A673 (cell line): ENCODE measurements at regions not wholly inside any gene's neighbourhood (a gene's known extent, or its start where the extent isn't known, plus 50 kb on each side); places are given as distances from the start of the nearest gene placed in this dataset.
"Not testable (repeated sequence)": the region's sequence is repeated elsewhere in the genome, so short reads cannot be mapped to it uniquely, and the experiment has no call there.

Source experiments
- BruUV-seq: library from RNA; stranded (reverse); fragments of 400-500 nt; replicated peaks from 2 replicates; lab custom pipeline; 2021; lab: Mats Ljungman, UMichigan
- CTCF ChIA-PET: fragments of 300-600 bp; sonication (Branson Sonifier 250); formaldehyde crosslinking; loops from one replicate; lab custom pipeline; 2022; ENCODE audit warnings: antibody characterized with exemption; lab: Charles Lee
- POLR2A ChIA-PET: fragments of 300-600 bp; sonication (Branson Sonifier 250); formaldehyde crosslinking; loops from one replicate; lab custom pipeline; 2022; ENCODE audit warnings: antibody characterized with exemption; ENCODE audit not compliant: low non-redundant PET; lab: Charles Lee
- DNase-seq: peaks from one replicate; pipeline ENCODE4 v3.0.0-alpha.2; 2015; ENCODE audit warnings: low spot score
- H3K27ac ChIP-seq: fragments of 200-600 bp; sonication (generic); 2 replicates; pipeline ENCODE4 v1.5.1; 2016; ENCODE audit warnings: mixed run types, low read depth, mild to moderate bottlenecking, mixed read lengths, antibody characterized with exemption, low read length; ENCODE audit not compliant: poor library complexity, severe bottlenecking
- H3K27me3 ChIP-seq: fragments of 200-600 bp; sonication (generic); replicated peaks from 2 replicates; pipeline ENCODE4 v1.6.1; 2017; ENCODE audit warnings: mixed run types, low read depth, mild to moderate bottlenecking, mixed read lengths, antibody characterized with exemption, low read length; ENCODE audit not compliant: insufficient read depth, poor library complexity
- H3K36me3 ChIP-seq: fragments of 200-600 bp; sonication (generic); 2 replicates; pipeline ENCODE4 v1.6.1; 2016; ENCODE audit warnings: mixed run types, mild to moderate bottlenecking, mixed read lengths, antibody characterized with exemption, low read length; ENCODE audit not compliant: insufficient read depth, poor library complexity, severe bottlenecking
- H3K4me1 ChIP-seq: fragments of 200-600 bp; sonication (generic); 2 replicates; pipeline ENCODE4 v1.6.1; 2017; ENCODE audit warnings: mixed run types, mild to moderate bottlenecking, mixed read lengths, antibody characterized with exemption, low read length; ENCODE audit not compliant: insufficient read depth, poor library complexity, severe bottlenecking
- H3K4me3 ChIP-seq: fragments of 200-600 bp; sonication (generic); 2 replicates; pipeline ENCODE4 v1.5.1; 2016; ENCODE audit warnings: low read depth, mixed run types, mild to moderate bottlenecking, mixed read lengths, low read length; ENCODE audit not compliant: poor library complexity, severe bottlenecking
- H3K9me3 ChIP-seq: fragments of 200-600 bp; sonication (generic); 2 replicates; pipeline ENCODE4 v1.6.1; 2016; ENCODE audit warnings: mixed run types, low read depth, mild to moderate bottlenecking, mixed read lengths, antibody characterized with exemption, low read length; ENCODE audit not compliant: poor library complexity, severe bottlenecking
- EZH2 ChIP-seq: fragments of 200-600 bp; sonication (generic); IDR thresholded peaks from 2 replicates; pipeline ENCODE4 v1.6.1; 2017; ENCODE audit warnings: borderline replicate concordance, low read depth, mild to moderate bottlenecking, mixed read lengths, antibody characterized with exemption, low read length; ENCODE audit not compliant: poor library complexity, severe bottlenecking
- intact Hi-C: fragments of 100-400 bp; cut with micrococcal nuclease; formaldehyde crosslinking; loops from one replicate; pipeline ENCODE4 v1.10.0; 2022; ENCODE audit not compliant: unreplicated experiment
- TF ChIP-seq, protein P1 (sequence below): fragments of 300-800, 200-600 bp; sonication (generic); conservative IDR thresholded peaks from 2 replicates; pipeline ENCODE4 v1.5.1; 2017; ENCODE audit warnings: low read depth, mild to moderate bottlenecking, antibody characterized with exemption, low read length, moderate library complexity, mixed read lengths

- H3K36me3 ChIP-seq: no peaks in the 10 kb centered on the region
- intact Hi-C loops: no loop called here
- TF ChIP-seq, protein P1, sequence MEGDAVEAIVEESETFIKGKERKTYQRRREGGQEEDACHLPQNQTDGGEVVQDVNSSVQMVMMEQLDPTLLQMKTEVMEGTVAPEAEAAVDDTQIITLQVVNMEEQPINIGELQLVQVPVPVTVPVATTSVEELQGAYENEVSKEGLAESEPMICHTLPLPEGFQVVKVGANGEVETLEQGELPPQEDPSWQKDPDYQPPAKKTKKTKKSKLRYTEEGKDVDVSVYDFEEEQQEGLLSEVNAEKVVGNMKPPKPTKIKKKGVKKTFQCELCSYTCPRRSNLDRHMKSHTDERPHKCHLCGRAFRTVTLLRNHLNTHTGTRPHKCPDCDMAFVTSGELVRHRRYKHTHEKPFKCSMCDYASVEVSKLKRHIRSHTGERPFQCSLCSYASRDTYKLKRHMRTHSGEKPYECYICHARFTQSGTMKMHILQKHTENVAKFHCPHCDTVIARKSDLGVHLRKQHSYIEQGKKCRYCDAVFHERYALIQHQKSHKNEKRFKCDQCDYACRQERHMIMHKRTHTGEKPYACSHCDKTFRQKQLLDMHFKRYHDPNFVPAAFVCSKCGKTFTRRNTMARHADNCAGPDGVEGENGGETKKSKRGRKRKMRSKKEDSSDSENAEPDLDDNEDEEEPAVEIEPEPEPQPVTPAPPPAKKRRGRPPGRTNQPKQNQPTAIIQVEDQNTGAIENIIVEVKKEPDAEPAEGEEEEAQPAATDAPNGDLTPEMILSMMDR: no peak
- TF ChIP-seq EZH2: no peak
- no peak for DNase-seq
- no peaks in the 10 kb centered on the region for H3K9me3 ChIP-seq
- CTCF ChIA-PET: no interaction called here
- H3K27me3 ChIP-seq: no peaks in the 10 kb centered on the region
- no peaks in the 10 kb centered on the region for H3K4me1 ChIP-seq
- no peak overlapping the region for H3K4me3 ChIP-seq
- POLR2A ChIA-PET: no interaction called here
- no TSS peak for BruUV-seq
- no peak overlapping the region for H3K27ac ChIP-seq
Observed at GRCh38 chr2:17355608-17356329, 162.5 kb downstream of the RAD51AP2 start.

DNA sequence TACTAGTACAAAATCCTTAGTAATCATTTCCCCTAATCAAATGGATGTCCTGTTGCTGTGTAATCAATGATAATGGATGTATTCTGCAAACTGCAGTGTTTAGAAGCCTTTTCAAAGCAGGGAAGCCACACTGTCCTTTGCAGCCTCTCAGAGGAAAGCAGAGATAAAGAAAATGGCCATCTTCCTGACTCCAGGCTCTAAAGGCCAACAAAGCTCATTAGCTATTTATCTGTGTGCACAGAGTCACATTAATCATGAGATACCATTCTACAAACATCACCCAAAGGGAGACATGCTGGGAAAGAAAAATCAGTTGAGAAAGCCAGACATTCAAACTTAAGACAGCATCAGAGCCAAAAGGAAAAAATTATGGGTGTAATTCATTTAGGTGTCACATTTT is 165.0 kb downstream of the RAD51AP2 start:
- Histone ChIP-seq H3K4me1 (no peaks in the 10 kb centered on the region), H3K27me3 (no peaks in the 10 kb centered on the region), H3K27ac (no peak overlapping the region), H3K36me3 (no peaks in the 10 kb centered on the region), H3K9me3 (no peaks in the 10 kb centered on the region), H3K4me3 (no peak overlapping the region)
- DNase-seq: no peak
- POLR2A ChIA-PET: no interaction called here
- no TSS peak for BruUV-seq
- TF ChIP-seq, protein P1: no peak
- no peak for TF ChIP-seq EZH2
- intact Hi-C loops: no loop called here
- CTCF ChIA-PET: no interaction called here

GRCh38 chr2:17342692-17343091 is 175.5 kb downstream of the RAD51AP2 start:
- H3K36me3 ChIP-seq, intact Hi-C loops, DNase-seq, BruUV-seq, H3K4me1 ChIP-seq, H3K9me3 ChIP-seq, H3K27ac ChIP-seq, CTCF ChIA-PET, H3K27me3 ChIP-seq, POLR2A ChIA-PET, H3K4me3 ChIP-seq: not testable (repeated sequence)

GRCh38 chr2:17337507-17337906 is 180.7 kb downstream of the RAD51AP2 start:
- H3K27ac ChIP-seq: no peak overlapping the region
- BruUV-seq: no TSS peak
- TF ChIP-seq EZH2: no peak
- TF ChIP-seq, protein P1: no peak
- CTCF ChIA-PET: no interaction called here
- H3K9me3 ChIP-seq: no peaks in the 10 kb centered on the region
- no peak for DNase-seq
- H3K27me3 ChIP-seq: no peaks in the 10 kb centered on the region
- intact Hi-C loops: no loop called here
- no peak overlapping the region for H3K4me3 ChIP-seq
- no peaks in the 10 kb centered on the region for H3K4me1 ChIP-seq
- POLR2A ChIA-PET: no interaction called here
- H3K36me3 ChIP-seq: no peaks in the 10 kb centered on the region
